ENCODE measurements at regions not wholly inside any gene's neighbourhood (a gene's known extent, or its start where the extent isn't known, plus 50 kb on each side); places are given as distances from the start of the nearest gene placed in this dataset.
"Not testable (repeated sequence)": the region's sequence is repeated elsewhere in the genome, so short reads cannot be mapped to it uniquely, and the experiment has no call there.

GRCh38 chr13:31385540-31385939, 185.8 kb downstream of the B3GLCT start:
- DNase-seq (peak in 1 of 2 donors; percentile 24), ATAC-seq (peak; percentile 53)
- intact Hi-C loops (cut with DNase I, micrococcal nuclease): no loop called here

DNA sequence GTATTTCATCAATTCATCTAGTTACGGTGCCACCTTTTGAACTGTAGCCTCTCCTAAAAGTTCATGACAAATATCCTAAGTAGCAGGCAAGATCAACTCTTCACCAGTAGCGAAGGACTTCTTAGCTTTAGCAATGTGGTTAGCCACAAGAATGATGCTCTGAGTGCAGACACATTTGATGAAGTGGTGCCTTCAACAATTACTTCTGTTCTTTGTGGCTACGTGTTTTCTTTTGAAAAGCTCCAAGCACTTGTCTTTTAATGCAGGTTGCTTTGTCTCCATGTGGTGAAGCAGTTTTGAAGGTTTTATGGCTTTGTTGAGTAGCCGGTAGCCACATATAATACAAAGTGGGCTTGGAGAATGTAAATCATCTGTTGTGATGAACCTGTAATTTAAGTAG, 194.7 kb downstream of the B3GLCT start:
- intact Hi-C loops (cut with DNase I, micrococcal nuclease): no loop called here
- DNase-seq: no peak
- ATAC-seq: no peak

- DNase-seq: no peak
- intact Hi-C loops (cut with DNase I, micrococcal nuclease): no loop called here
- no peak for ATAC-seq
Measured at GRCh38 chr13:31395090-31395489, 195.3 kb downstream of the B3GLCT start.

DNA sequence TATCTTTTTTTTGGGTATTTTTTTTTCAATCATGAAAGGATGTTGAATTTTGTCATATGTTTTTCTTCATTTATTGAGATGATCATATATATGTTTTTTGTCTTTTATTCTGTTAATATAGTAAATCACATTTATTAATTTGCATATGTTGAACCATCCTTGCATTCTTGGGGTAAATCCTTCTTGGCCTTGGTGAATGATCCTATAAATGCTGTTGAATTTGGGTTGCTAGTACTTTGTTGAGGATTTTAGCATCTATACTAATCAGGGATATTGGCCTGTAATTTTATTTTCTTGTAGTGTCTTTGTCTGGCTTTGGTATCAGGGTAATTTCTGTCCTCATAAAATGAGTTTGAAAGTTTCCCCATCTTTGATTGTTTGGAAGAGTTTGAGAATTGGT, 199.9 kb downstream of the B3GLCT start:
- intact Hi-C loops (cut with DNase I, micrococcal nuclease): no loop called here
- ATAC-seq: no peak
- DNase-seq: no peak

GRCh38 chr13:31403711-31404110, 203.9 kb downstream of the B3GLCT start:
- ATAC-seq; DNase-seq; intact Hi-C loops (cut with DNase I, micrococcal nuclease): not testable (repeated sequence)

GRCh38 chr13:31408927-31409326, 209.2 kb downstream of the B3GLCT start:
- intact Hi-C loops (cut with DNase I, micrococcal nuclease): no loop called here
- ATAC-seq (no peak), DNase-seq (no peak)

GRCh38 chr13:31409678-31410356, 210.0 kb downstream of the B3GLCT start:
- intact Hi-C loops (cut with DNase I, micrococcal nuclease): no loop called here
- peak; percentile 97 for ATAC-seq
- no peak for DNase-seq

DNA sequence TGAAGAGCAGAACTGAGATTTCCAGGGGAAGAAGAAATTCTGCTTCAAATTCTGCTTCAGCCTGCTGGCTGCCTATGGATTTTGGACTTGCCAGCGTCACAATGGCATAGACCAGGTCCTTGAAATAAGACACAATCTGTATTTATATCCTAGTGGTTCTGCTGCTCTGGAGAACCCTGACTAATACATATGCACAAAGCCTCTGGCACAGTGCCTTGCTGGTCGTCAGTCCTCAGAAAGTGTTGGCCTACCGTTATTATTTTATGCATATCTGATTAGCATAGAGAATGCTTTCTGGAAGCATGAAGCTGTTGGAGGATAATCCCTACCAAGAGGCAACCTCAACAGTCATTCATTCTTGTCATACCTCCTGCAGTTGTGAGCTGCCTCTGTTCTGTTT, 213.7 kb downstream of the B3GLCT start:
- no peak for ATAC-seq
- DNase-seq: no peak
- intact Hi-C loops (cut with DNase I, micrococcal nuclease): no loop called here

GRCh38 chr13:31416066-31416465, 216.3 kb downstream of the B3GLCT start:
- DNase-seq: no peak
- no peak for ATAC-seq
- intact Hi-C loops (cut with DNase I, micrococcal nuclease): no loop called here

DNA sequence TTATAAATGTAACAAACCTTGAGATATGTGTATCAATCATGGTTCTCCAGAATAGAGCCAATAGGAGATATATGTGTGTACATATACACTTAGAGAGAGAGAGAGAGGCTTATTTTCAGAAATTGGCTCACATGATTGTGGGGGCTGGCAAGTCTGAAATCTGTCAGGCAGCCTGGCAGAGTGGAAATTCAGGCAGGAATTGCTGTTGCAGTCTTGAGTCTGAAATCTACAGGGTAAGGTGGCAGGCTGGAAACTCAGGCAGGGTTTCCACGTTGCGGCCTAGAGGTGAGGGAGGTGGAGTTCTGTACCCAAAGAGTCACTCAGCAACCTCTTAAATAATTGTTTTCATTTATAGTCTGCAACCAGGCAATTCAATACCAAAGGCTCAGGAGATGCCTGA, 218.4 kb downstream of the B3GLCT start:
- ATAC-seq: no peak
- no peak for DNase-seq
- intact Hi-C loops (cut with DNase I, micrococcal nuclease): no loop called here

DNA sequence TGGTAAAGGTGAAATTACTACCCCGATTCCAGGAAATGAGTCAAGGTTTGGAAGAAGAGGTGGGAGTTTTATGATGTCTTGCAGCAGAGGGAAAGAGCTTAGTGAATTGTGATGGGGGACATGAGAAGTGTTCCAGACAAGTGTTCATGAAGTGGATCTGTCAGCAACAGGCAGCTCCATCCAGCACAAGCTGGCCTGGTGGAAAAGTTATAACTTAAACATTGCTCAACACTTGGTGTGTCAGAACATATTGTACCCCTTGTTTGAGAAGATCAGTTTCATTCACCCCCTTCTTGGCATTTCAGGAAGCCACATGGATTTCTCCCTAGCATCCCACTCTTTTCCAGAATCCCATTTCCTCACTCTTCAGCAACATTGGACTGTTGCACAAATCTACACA, 222.0 kb downstream of the B3GLCT start:
- no peak for DNase-seq
- intact Hi-C loops (cut with DNase I, micrococcal nuclease): loop anchor here in 1 of 2 donors (5.0 kb wide), 1 partner anchor 184 kb away; no protein-coding TSS in a partner anchor
- ATAC-seq: no peak

- ATAC-seq (peak; percentile 96), DNase-seq (peak; percentile 63 to 81)
- intact Hi-C loops (cut with DNase I, micrococcal nuclease): loop anchor here in 1 of 2 donors (5.0 kb wide), 1 partner anchor 187 kb away; no protein-coding TSS in a partner anchor
Measured at GRCh38 chr13:31424130-31424729, 224.5 kb downstream of the B3GLCT start.

DNA sequence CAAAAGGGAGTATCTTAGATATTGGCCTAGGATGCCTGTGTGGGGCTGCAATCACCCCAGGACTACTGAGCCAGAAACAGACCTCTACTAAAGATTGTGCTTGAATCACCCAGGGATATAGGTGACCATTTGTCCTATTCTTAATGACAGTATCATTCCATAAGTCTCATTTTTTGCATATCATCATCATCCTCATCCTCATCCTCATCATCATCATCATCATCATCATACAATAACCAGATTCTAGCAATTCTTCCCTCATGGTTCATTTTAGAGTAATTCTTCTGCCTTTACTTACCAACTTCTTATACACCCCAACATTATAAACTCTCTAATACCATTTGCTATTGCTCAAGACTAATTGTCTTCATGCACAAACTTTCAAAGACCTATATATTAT, 226.6 kb downstream of the B3GLCT start:
- DNase-seq (no peak), ATAC-seq (no peak)
- intact Hi-C loops (cut with DNase I, micrococcal nuclease): no loop called here

- DNase-seq (peak in 1 of 2 donors; percentile 14), ATAC-seq (peak; percentile 68)
- intact Hi-C loops (cut with DNase I, micrococcal nuclease): no loop called here
Measured at GRCh38 chr13:31427151-31428100, 227.7 kb downstream of the B3GLCT start.

- ATAC-seq (peak; percentile 44), DNase-seq (peak in 1 of 2 donors; percentile 55)
- intact Hi-C loops (cut with DNase I, micrococcal nuclease): no loop called here
Measured at GRCh38 chr13:31431722-31432137, 232.0 kb downstream of the B3GLCT start.

DNA sequence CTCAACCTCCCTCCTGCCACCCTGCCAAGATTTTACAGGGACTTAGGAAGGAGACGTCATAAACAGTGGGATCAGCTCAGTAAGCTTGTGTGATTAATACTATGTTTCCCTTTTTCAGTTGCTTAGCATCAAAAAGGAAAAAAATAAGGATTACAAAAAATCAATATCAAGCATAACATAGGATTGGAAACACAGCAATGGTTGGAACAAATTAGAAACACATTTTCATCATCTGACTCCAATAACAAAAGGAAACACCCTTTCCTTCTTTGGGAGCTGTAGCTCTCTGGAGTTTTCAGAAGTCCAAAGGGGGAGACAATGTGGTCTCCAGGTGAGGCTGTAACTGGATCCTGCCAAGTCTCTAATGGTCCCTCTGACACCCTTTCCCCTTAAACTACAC, 233.4 kb downstream of the B3GLCT start:
- intact Hi-C loops (cut with DNase I, micrococcal nuclease): no loop called here
- DNase-seq (no peak), ATAC-seq (no peak)

DNA sequence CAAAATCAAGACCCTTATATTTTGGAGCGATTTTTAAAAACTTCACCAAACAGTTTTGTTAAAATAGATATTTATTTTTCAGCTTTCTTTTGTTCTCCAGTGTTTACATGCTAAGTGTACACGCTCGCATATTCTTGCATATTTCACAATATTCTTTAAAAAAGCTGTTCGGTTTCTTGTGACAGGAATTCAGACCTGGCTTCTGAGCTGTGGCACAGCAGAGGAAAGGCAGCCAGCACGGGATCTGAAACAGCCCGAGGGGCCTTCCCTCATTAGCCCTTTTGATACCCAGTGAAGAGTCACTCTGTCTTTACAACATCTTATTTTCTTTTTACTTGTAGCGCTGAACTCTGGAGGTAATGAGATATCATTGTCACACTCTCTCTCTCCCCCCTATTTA, 234.0 kb downstream of the B3GLCT start:
- intact Hi-C loops (cut with DNase I, micrococcal nuclease): no loop called here
- ATAC-seq (no peak), DNase-seq (no peak)

DNA sequence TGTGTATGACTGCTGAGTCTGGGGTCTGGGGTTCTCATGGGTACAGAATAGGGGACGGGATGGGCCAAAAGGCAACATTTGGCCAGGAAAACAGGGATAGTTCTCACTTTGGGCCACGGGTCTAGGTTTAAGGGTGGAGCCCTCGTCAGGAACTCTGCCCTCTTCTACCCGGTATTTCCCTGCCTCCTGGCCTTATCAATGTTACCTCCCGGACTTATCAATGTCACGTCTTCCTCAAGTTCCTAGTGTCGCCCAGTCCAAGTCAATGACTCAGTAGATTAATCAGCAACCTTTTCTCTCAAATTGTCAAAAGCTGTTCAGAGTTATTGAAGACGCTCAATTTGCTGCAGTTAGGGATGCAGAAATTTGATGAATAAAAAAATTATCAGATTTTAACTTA, 234.8 kb downstream of the B3GLCT start:
- intact Hi-C loops (cut with DNase I, micrococcal nuclease): loop anchor here in 1 of 2 donors (5.0 kb wide), 1 partner anchor 308 kb away; no protein-coding TSS in a partner anchor

DNA sequence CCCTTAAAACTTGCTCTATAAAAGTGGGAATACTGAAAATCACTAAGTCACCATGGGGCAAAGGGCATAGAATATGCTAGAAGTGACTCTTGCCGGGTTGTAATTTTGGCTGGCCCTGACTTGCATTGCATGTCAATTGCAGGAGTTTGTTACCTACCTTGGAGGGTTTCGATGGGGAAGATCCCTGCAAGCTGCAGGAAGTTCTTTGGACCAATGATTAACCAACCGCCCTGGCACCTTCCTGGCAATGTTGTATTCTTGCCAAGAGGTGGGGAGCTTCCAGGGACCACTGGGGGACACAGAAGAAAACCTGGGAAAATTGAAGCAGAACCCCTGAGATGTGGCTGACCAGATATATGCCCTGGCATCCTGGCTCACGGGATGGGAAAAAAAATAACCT, 235.8 kb downstream of the B3GLCT start:
- ATAC-seq: peak; percentile 69
- no peak for DNase-seq
- intact Hi-C loops (cut with DNase I, micrococcal nuclease): loop anchor here in 1 of 2 donors (5.0 kb wide), 1 partner anchor 307 kb away; no protein-coding TSS in a partner anchor

More for the DNA sequence above, 234.8 kb downstream of the B3GLCT start:
- ATAC-seq: peak; percentile 62
- DNase-seq: no peak
